ENCODE measurements at regions not wholly inside any gene's neighbourhood (a gene's known extent, or its start where the extent isn't known, plus 50 kb on each side); places are given as distances from the start of the nearest gene placed in this dataset.

DNA sequence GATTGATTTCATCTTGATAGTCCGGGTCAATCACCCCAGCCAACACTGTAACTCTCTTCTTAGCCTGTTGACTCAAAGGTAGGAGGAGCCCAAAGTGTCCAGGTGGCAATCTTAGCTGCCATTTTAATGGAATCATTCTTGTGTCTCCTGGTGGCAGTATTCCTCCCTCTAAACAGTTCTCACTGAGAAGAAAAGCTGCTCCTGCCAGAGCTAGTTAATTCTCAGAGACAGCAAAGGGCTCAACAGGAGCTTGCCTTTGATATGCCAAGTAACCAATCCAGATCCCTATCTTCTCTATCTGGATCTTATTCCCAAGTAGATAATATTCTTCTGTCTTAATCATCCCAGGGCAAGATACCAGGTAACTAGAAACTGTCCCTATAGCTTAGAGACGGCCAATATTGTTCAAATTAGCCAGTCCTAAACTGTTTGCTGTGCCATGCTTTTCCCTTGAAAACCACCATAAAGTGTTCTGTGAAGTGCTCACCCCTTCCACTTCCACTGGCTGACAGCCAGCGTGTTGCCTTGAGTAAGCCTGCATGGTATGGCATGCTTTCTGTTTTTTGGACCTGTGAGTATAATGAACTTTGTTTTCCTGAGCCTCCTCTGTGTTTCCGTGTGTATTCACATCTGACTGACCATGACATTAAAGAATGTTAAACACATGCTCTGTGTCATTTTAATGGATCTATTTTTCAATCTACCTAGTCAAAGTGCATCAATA lies 463.7 kb upstream of the SLITRK5 start:
- H3K9ac ChIP-seq (ENCODE audit: control insufficient read depth, extremely low read depth, insufficient read depth, low read length): no peak overlapping the region
- no peaks in the 10 kb centered on the region for H3K27me3 ChIP-seq (ENCODE audit: control insufficient read depth, extremely low read depth, insufficient read depth, low read length)
- H3K79me2 ChIP-seq (ENCODE audit: control insufficient read depth, insufficient read depth, low read length): no peaks in the 10 kb centered on the region
- H3K9me3 ChIP-seq (ENCODE audit: control insufficient read depth, low read depth, low read length): no peaks in the 10 kb centered on the region
- no peaks in the 10 kb centered on the region for H3K4me1 ChIP-seq (ENCODE audit: control insufficient read depth, extremely low read depth, insufficient read depth, low read length)
- TF ChIP-seq EZH2 (IDR thresholded peaks at IDR 0.05; ENCODE audit: low read length): no peak
- TF ChIP-seq, protein P1, sequence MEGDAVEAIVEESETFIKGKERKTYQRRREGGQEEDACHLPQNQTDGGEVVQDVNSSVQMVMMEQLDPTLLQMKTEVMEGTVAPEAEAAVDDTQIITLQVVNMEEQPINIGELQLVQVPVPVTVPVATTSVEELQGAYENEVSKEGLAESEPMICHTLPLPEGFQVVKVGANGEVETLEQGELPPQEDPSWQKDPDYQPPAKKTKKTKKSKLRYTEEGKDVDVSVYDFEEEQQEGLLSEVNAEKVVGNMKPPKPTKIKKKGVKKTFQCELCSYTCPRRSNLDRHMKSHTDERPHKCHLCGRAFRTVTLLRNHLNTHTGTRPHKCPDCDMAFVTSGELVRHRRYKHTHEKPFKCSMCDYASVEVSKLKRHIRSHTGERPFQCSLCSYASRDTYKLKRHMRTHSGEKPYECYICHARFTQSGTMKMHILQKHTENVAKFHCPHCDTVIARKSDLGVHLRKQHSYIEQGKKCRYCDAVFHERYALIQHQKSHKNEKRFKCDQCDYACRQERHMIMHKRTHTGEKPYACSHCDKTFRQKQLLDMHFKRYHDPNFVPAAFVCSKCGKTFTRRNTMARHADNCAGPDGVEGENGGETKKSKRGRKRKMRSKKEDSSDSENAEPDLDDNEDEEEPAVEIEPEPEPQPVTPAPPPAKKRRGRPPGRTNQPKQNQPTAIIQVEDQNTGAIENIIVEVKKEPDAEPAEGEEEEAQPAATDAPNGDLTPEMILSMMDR (optimal IDR thresholded peaks at IDR 0.05 in 1 of 3, IDR thresholded peaks at IDR 0.05 in 1 of 3, conservative IDR thresholded peaks at IDR 0.05 in 1 of 3; ENCODE audit: extremely low read depth in 1 of 3, insufficient read depth in 2 of 3, low read length in 3 of 3): no peak
- H3K27ac ChIP-seq (ENCODE audit: control insufficient read depth, insufficient read depth, low read length): no peak overlapping the region
- no peaks in the 10 kb centered on the region for H3K36me3 ChIP-seq (ENCODE audit: control insufficient read depth in 2 of 2, extremely low read depth in 1 of 2, insufficient read depth in 2 of 2, low read length in 2 of 2)
- no peaks in the 10 kb centered on the region for H4K20me1 ChIP-seq (ENCODE audit: control insufficient read depth, extremely low read depth, insufficient read depth, low read length)
- H3K9me1 ChIP-seq (ENCODE audit: control insufficient read depth, extremely low read depth, insufficient read depth, low read length): no peaks in the 10 kb centered on the region
- dilution Hi-C loops (cut with MboI; ENCODE audit: extremely low pct_ligation_motif_present, low sequenced_read_pairs): no loop called here
- FAIRE-seq (no peak), DNase-seq (ENCODE audit: low read depth, low spot score) (no peak)
- no peak overlapping the region for H3K4me3 ChIP-seq (ENCODE audit: control insufficient read depth in 2 of 3, extremely low read depth in 1 of 3, insufficient read depth in 2 of 3, low read depth in 1 of 3, low read length in 3 of 3)
- no peak overlapping the region for H3K4me2 ChIP-seq (ENCODE audit: control insufficient read depth, extremely low read depth, insufficient read depth, low read depth, low read length)
- H2AFZ ChIP-seq (ENCODE audit: control insufficient read depth, low read length): no peak overlapping the region

DNA sequence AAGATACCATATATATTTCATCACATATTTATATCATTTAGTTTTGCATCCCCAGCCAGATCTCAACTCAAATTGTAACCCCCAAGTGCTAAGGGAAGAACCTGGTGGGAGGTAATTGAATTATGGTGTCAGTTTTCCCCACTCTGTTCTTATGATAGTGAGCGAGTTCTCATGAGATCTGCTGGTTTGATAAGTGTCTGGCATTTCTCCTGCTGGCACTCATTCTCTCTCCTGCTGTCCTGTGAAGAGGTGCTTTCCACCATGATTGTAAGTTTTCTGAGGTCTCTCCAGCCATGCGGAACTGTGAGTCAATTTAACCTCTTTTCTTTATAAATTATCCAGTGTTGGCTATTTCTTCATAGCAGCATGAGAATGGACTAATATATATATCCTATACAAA lies 462.5 kb upstream of the SLITRK5 start:
- no peak for TF ChIP-seq EZH2 (IDR thresholded peaks at IDR 0.05; ENCODE audit: low read length)
- TF ChIP-seq, protein P1 (optimal IDR thresholded peaks at IDR 0.05 in 1 of 3, IDR thresholded peaks at IDR 0.05 in 1 of 3, conservative IDR thresholded peaks at IDR 0.05 in 1 of 3; ENCODE audit: extremely low read depth in 1 of 3, insufficient read depth in 2 of 3, low read length in 3 of 3): no peak
- Histone ChIP-seq H4K20me1 (ENCODE audit: control insufficient read depth, extremely low read depth, insufficient read depth, low read length) (no peaks in the 10 kb centered on the region), H3K9me1 (ENCODE audit: control insufficient read depth, extremely low read depth, insufficient read depth, low read length) (no peaks in the 10 kb centered on the region), H3K27ac (ENCODE audit: control insufficient read depth, insufficient read depth, low read length) (no peak overlapping the region), H3K27me3 (ENCODE audit: control insufficient read depth, extremely low read depth, insufficient read depth, low read length) (no peaks in the 10 kb centered on the region), H3K9ac (ENCODE audit: control insufficient read depth, extremely low read depth, insufficient read depth, low read length) (no peak overlapping the region), H3K4me1 (ENCODE audit: control insufficient read depth, extremely low read depth, insufficient read depth, low read length) (no peaks in the 10 kb centered on the region), H3K4me3 (ENCODE audit: control insufficient read depth in 2 of 3, extremely low read depth in 1 of 3, insufficient read depth in 2 of 3, low read depth in 1 of 3, low read length in 3 of 3) (no peak overlapping the region), H3K4me2 (ENCODE audit: control insufficient read depth, extremely low read depth, insufficient read depth, low read depth, low read length) (no peak overlapping the region), H2AFZ (ENCODE audit: control insufficient read depth, low read length) (no peak overlapping the region), H3K36me3 (ENCODE audit: control insufficient read depth in 2 of 2, extremely low read depth in 1 of 2, insufficient read depth in 2 of 2, low read length in 2 of 2) (no peaks in the 10 kb centered on the region), H3K9me3 (ENCODE audit: control insufficient read depth, low read depth, low read length) (no peaks in the 10 kb centered on the region), H3K79me2 (ENCODE audit: control insufficient read depth, insufficient read depth, low read length) (no peaks in the 10 kb centered on the region)
- DNase-seq (ENCODE audit: low read depth, low spot score): no peak
- no peak for FAIRE-seq
- dilution Hi-C loops (cut with MboI; ENCODE audit: extremely low pct_ligation_motif_present, low sequenced_read_pairs): no loop called here
